Suprapubic skin (tissue), 4 donors: ENCODE measurements at regions not wholly inside any gene's neighbourhood (a gene's known extent, or its start where the extent isn't known, plus 50 kb on each side); places are given as distances from the start of the nearest gene placed in this dataset.

Experiments
- EP300 ChIP-seq: sonication (generic); formaldehyde crosslinking; IDR thresholded peaks from one replicate; pipeline ENCODE4 v1.6.1; 2017; ENCODE audit warnings: antibody characterized with exemption
- POLR2A ChIP-seq, 2 donors: fragments of 450-650 bp; IDR thresholded peaks; one replicate each; pipeline ENCODE4 v1.6.1; 2017; ENCODE audit warnings: antibody characterized with exemption in 2 of 2, mild to moderate bottlenecking in 2 of 2, moderate library complexity in 2 of 2
- POLR2AphosphoS5 ChIP-seq, 3 donors: sonication (generic); formaldehyde crosslinking; IDR thresholded peaks; one replicate each; pipeline ENCODE4 v1.6.1; 2017; ENCODE audit warnings: antibody characterized with exemption in 3 of 3
- TF ChIP-seq, protein P1 (sequence below), 2 donors: fragments of 200-600 bp in 1 of 2; fragments of 450-650 bp in 1 of 2; sonication (generic) in 1 of 2; IDR thresholded peaks; one replicate each; pipeline ENCODE4 v1.5.1; 2016 to 2019; ENCODE audit warnings: antibody characterized with exemption in 2 of 2, mild to moderate bottlenecking in 1 of 2, moderate library complexity in 1 of 2

DNA sequence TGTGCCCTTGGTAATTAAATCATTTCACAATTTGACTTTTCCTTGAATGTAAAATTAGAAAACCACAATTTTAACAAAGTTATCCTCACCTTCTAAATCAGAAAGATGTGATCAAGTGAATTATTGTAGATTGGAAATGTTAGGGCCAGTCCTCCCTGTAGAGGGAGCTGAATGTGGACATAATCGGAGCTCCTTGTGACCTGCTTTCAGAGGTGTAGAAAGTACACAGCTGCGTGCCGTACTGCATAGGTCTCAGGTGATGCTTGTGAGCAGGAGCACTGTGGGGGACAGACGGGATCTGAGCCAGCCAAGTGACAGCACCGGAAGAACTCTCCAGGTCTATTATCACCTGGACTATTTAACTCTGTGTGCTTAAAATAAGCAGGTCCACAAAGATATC is 338.0 kb downstream of the AASDHPPT start:
- TF ChIP-seq, protein P1, sequence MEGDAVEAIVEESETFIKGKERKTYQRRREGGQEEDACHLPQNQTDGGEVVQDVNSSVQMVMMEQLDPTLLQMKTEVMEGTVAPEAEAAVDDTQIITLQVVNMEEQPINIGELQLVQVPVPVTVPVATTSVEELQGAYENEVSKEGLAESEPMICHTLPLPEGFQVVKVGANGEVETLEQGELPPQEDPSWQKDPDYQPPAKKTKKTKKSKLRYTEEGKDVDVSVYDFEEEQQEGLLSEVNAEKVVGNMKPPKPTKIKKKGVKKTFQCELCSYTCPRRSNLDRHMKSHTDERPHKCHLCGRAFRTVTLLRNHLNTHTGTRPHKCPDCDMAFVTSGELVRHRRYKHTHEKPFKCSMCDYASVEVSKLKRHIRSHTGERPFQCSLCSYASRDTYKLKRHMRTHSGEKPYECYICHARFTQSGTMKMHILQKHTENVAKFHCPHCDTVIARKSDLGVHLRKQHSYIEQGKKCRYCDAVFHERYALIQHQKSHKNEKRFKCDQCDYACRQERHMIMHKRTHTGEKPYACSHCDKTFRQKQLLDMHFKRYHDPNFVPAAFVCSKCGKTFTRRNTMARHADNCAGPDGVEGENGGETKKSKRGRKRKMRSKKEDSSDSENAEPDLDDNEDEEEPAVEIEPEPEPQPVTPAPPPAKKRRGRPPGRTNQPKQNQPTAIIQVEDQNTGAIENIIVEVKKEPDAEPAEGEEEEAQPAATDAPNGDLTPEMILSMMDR (IDR thresholded peaks at IDR 0.05), result no peak
- TF ChIP-seq POLR2A (IDR thresholded peaks at IDR 0.05) (no peak), EP300 (no peak), POLR2AphosphoS5 (IDR thresholded peaks at IDR 0.05) (no peak)
